ENCODE measurements at regions not wholly inside any gene's neighbourhood (a gene's known extent, or its start where the extent isn't known, plus 50 kb on each side); places are given as distances from the start of the nearest gene placed in this dataset.
"Not testable (repeated sequence)": the region's sequence is repeated elsewhere in the genome, so short reads cannot be mapped to it uniquely, and the experiment has no call there.

- DNase-seq (ENCODE audit: low spot score), result no peak
Measured at GRCh38 chr17:70577456-70577855, 408.1 kb downstream of the KCNJ2 start.

- DNase-seq (ENCODE audit: low spot score), result no peak
Measured at GRCh38 chr17:70581459-70581858, 412.1 kb downstream of the KCNJ2 start.

DNA sequence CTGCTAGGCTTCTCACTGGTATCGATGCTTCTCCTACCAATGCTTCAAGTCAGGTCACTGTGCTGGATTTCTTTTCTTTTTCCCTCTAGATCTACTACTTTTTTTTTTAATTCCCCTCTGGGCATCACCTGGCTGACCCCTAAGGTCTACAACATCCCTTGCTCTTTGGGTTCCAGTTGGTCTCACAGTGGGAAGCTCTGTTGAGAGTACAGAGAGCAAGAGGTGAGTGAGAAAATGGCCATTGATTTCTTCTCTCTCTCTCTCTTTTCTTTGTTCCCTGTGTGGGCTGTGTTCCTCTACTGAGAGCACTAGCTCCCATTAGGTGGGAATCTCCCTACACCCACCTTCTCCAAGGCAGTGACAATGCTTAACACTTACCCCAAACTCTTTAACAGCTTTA lies 413.4 kb downstream of the KCNJ2 start:
- no peak for DNase-seq (ENCODE audit: low spot score)

- no peak for DNase-seq (ENCODE audit: low spot score)
Measured at GRCh38 chr17:70584255-70584654, 414.9 kb downstream of the KCNJ2 start.

DNA sequence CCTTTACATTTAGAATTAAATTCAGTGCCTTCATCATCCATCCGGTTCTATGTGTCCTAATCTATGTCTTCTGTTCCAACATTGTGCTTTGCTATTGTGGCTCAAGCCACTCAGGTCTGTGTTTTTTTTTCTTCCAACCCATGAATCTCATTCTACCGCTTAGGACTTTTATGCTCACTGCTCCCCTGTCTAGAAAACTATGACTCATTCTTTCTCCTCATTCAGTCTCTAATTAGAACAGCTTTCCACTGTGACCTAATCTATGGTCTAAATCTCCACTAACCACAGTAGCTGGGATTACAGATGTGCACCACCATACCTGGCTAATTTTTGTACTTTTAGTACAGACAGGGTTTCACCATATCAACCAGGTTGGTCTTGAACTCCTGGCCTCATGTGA lies 418.7 kb downstream of the KCNJ2 start:
- peak; percentile 22 for DNase-seq (ENCODE audit: low spot score)

- DNase-seq (ENCODE audit: low spot score), result no peak
Measured at GRCh38 chr17:70597774-70598173, 428.4 kb downstream of the KCNJ2 start.

DNA sequence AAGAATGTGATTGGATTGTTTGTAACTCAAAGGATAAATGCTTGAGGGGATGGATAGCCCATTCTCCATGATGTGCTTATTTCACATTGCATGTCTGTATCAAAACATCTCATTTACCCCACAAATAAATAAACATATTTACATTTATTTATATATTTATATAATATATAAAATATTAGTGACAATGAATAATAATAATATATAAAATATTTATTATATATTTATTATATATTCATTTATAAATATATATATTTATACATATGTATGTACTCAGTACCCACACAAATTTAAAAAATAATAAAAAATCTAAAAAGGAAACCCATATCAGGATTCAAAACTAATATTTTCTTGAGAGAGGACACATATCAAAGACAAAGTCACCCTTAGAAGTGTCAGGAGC lies 429.9 kb downstream of the KCNJ2 start:
- no peak for DNase-seq (ENCODE audit: low spot score)

GRCh38 chr17:70599945-70600344 lies 430.6 kb downstream of the KCNJ2 start:
- DNase-seq (ENCODE audit: low spot score), result not testable (repeated sequence)

DNA sequence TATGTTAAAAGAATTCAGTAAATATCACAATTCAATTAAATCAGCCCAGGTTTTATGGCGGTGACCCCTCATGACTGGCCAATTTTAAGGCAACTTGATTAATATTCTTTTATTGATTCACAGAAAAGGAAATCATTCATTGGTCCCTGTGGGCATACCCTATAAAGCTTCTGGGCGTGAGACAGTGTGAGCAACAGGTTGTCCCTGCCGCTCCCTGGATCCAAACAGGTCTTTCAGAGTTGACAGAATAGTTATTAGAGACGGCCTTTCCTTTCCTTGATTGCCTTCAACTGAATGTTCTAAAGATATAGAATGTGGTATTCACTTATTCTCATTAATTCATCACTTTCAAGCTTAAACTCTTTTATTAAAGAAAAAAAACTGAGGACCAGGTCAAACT lies 433.9 kb downstream of the KCNJ2 start:
- DNase-seq (ENCODE audit: low spot score), result no peak

DNA sequence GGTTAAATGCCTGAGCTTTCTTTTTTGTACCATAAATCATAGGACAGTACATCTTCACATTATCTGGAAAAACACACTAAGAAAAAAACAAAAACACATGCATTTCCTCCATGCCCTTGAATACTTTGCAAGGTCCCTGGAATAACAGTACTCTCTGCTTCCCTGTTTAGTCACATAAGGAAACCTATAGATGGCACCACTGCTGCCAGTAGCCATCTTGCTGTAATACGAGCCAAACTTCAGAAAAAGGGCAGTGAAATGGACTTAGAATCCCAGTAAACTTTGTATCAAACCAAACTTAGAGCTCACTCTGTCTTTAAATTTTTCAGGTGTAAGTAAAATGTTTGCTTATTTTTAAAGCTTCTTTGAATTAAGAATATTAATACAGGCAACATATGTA lies 435.5 kb downstream of the KCNJ2 start:
- DNase-seq (ENCODE audit: low spot score), result no peak

- DNase-seq (ENCODE audit: low spot score), result no peak
Measured at GRCh38 chr17:70606086-70606485, 436.8 kb downstream of the KCNJ2 start.

- DNase-seq (ENCODE audit: low spot score), result no peak
Measured at GRCh38 chr17:70608193-70608592, 438.9 kb downstream of the KCNJ2 start.

- DNase-seq (ENCODE audit: low spot score), result no peak
Measured at GRCh38 chr17:70608957-70609356, 439.6 kb downstream of the KCNJ2 start.

- no peak for DNase-seq (ENCODE audit: low spot score)
Measured at GRCh38 chr17:70609566-70609965, 440.2 kb downstream of the KCNJ2 start.

GRCh38 chr17:70610161-70610560 lies 440.8 kb downstream of the KCNJ2 start:
- no peak for DNase-seq (ENCODE audit: low spot score)

- no peak for DNase-seq (ENCODE audit: low spot score)
Measured at GRCh38 chr17:70613681-70614080, 444.3 kb downstream of the KCNJ2 start.

DNA sequence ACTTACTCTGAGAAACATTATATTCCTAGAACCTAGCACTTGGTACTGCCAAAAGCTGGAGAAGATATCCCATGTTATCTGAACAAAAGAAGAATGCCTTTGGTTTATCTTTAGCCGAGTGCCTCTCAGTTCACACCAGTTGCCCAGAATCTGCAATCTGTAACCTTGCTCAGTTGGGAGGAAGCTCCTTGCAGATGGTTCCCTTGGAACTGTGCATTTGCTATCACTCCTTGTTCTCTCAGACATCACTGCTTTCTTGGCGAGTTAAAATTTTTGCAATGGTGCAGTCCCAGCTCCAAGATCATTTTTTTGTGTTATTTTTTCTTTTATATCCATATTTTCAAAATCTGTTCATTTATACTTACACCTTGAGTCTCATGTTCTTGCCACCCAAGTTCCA lies 446.5 kb downstream of the KCNJ2 start:
- no peak for DNase-seq (ENCODE audit: low spot score)

DNA sequence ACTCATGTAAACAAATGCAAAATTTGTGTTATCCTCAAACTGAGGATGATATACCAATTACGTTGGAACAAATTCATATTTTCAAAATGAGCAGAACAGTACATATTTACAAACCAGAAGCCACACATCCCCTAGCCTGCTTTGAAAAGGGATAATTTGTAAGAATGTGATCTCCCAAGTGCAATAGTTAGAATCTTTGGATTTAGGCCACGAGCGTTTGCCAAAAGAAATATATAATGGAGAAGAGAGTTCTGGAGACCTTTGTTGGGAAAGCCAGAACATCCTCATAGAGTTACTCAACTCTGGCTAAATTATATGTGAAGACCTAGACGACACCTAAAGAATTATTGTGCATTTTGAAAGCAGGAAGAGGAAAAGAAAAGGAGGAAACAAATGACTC lies 449.3 kb downstream of the KCNJ2 start:
- DNase-seq (ENCODE audit: low spot score), result no peak

GRCh38 chr17:70621566-70621965 lies 452.2 kb downstream of the KCNJ2 start:
- no peak for DNase-seq (ENCODE audit: low spot score)

DNA sequence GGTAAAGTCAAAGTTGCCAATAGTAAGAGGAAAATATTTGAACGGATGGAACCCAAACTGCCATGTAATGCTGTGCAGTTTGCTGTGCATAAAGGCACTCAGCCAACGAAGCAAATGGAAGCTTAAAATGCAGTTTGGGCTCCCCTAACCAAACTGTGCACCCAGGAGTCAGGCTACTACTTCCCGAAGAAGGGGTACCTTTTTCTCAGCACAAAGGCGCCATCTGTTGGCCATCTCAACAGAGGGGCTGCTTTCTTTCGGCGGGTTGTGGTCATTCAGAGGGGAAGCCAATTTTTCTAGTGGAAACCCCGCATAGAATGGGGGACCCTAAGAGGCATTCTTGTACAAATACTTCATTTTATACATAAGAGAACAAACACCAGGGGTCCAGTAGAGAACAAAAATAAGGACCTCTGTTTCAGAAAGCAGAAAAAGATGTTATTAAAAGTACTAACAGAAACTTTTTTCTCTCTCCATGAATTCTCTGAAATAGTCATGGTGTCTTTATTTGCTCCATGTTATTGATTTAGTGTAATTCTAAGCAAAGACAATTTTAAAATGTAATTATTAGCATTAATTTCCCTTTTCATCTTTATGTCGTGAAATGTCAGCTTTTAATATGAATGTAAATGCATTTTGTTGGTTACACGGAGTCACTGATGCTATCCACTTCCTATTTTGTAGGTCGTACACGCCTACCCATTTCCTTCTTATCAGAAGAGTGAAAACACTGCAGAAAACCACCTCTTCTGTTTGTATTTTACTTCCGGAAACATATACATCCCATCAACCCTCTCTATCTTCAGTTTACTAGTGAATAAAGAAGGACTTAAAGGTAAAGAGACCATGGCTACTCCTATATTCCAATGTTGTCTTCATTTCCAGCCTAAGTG lies 453.3 kb downstream of the KCNJ2 start:
- peak; percentile 53 for DNase-seq (ENCODE audit: low spot score)

GRCh38 chr17:70624211-70624610 lies 454.9 kb downstream of the KCNJ2 start:
- DNase-seq (ENCODE audit: low spot score), result no peak

DNA sequence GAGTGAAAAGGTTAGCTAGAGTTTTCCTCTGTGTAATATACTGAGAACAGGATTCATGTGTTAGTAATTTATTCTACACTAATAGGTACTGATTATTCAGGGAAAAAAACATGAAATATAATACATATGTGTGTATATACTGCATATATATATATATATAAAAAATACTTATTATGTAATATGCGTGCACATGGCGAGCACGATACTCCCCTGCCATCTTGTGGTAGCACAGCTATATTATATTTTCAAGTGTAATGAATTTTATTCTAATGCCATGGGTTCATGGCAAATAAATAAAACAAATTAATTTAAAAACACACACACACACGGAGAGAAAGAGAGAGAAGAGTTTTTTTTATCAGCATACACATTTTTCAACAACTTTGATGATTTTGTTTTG lies 460.6 kb downstream of the KCNJ2 start:
- no peak for DNase-seq (ENCODE audit: low spot score)

DNA sequence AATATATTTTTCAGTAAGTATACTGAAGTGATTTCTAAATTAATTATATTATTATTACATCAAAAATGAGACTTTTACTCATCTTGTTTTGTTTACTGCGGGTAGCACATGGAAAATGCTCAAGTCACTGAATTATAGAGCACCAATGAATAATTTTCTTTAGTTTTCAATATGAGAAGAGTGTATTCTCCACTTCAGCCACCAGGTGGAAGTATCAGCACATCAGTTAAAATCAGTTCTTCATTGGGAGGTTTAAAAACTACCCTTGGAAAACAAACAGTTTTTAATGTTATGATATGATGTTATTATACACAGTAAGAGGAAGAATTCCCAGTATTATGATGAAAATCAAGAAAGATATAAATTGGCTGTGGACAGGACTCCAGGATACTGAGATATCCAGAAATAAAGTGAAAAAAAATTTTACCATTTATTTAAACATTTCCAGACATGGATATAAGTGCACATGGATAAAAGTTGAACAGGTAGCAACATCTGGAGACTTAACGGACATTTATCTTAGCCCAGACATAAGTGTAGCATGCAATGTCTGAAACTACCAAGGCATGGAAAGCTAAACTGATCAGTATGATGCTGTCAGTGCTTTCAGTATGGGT lies 467.3 kb downstream of the KCNJ2 start:
- DNase-seq (ENCODE audit: low spot score), result peak; percentile 31

All from A172 (cell line).